Panc1 (cell line): ENCODE measurements at regions not wholly inside any gene's neighbourhood (a gene's known extent, or its start where the extent isn't known, plus 50 kb on each side); places are given as distances from the start of the nearest gene placed in this dataset.

Source experiments
- CTCF ChIP-seq: fragments of 450-650 bp; IDR thresholded peaks from 2 replicates; pipeline ENCODE4 v1.5.1; 2017; ENCODE audit warnings: mild to moderate bottlenecking
- POLR2AphosphoS5 ChIP-seq: IDR thresholded peaks from 2 replicates; pipeline ENCODE4 v1.6.1; 2012; ENCODE audit warnings: mild to moderate bottlenecking, low read depth, low read length, moderate library complexity
- REST ChIP-seq, 2 experiments: IDR thresholded peaks; 2 replicates each; pipeline ENCODE4 v1.6.1; 2011 to 2012; ENCODE audit warnings: low read depth in 2 of 2, control low read depth in 1 of 2, low read length in 1 of 2, mild to moderate bottlenecking in 1 of 2, moderate library complexity in 1 of 2; ENCODE audit not compliant: insufficient read depth in 1 of 2
- SIN3A ChIP-seq: IDR thresholded peaks from 2 replicates; pipeline ENCODE4 v1.6.1; 2012; ENCODE audit warnings: low read depth, mild to moderate bottlenecking, low read length, moderate library complexity, borderline replicate concordance; ENCODE audit not compliant: insufficient read depth
- TCF7L2 ChIP-seq: IDR thresholded peaks from 2 replicates; pipeline ENCODE4 v1.6.1; 2011; ENCODE audit warnings: mild to moderate bottlenecking, low read depth, low read length, inconsistent platforms

GRCh38 chr2:183530333-183530901 is 406.2 kb downstream of the NUP35 start:
- TF ChIP-seq CTCF (no peak), POLR2AphosphoS5 (no peak), TCF7L2 (no peak), REST (IDR thresholded peaks at IDR 0.05; ENCODE audit: insufficient read depth in 1 of 2, low read depth in 2 of 2, low read length in 1 of 2) (no peak), SIN3A (no peak)
